ENCODE measurements at regions not wholly inside any gene's neighbourhood (a gene's known extent, or its start where the extent isn't known, plus 50 kb on each side); places are given as distances from the start of the nearest gene placed in this dataset.

GRCh38 chr17:22600644-22601298 lies 908.4 kb downstream of the KCNJ18 start:
- DNase-seq (ENCODE audit: low read depth in 2 of 2) = no peak

All from stimulated activated CD8-positive, alpha-beta memory T cell treated with anti-CD3 and anti-CD28 coated beads, Interleukin-7, amount 100 ng/mL, for 1 hour (primary cell).